Smooth muscle cell (in vitro differentiated cells): ENCODE measurements at regions not wholly inside any gene's neighbourhood (a gene's known extent, or its start where the extent isn't known, plus 50 kb on each side); places are given as distances from the start of the nearest gene placed in this dataset.

Experiments
- DNase-seq: peaks from one replicate; lab custom pipeline; 2025; ENCODE audit not compliant: unreplicated experiment; lab: John Stamatoyannopoulos, UW
- H2AFZ ChIP-seq: fragments of 200-600 bp; sonication (generic); 2 replicates; pipeline ENCODE4 v1.6.0; 2016; ENCODE audit warnings: antibody characterized with exemption, low read depth, mild to moderate bottlenecking
- H3F3A ChIP-seq: fragments of 200-600 bp; sonication (generic); 2 replicates; pipeline ENCODE4 v1.6.0; 2017; ENCODE audit warnings: antibody characterized with exemption, low read depth
- H3K27ac ChIP-seq: fragments of 200-600 bp; sonication (generic); 2 replicates; pipeline ENCODE4 v1.5.1; 2016; ENCODE audit warnings: low read depth, mild to moderate bottlenecking
- H3K27me3 ChIP-seq: fragments of 200-600 bp; sonication (generic); 2 replicates; pipeline ENCODE4 v1.6.1; 2016; ENCODE audit warnings: low read depth, mild to moderate bottlenecking
- H3K36me3 ChIP-seq: fragments of 200-600 bp; sonication (generic); 2 replicates; pipeline ENCODE4 v1.5.1; 2016; ENCODE audit warnings: low read depth
- H3K4me1 ChIP-seq: fragments of 200-600 bp; sonication (generic); 2 replicates; pipeline ENCODE4 v1.5.1; 2016; ENCODE audit warnings: low read depth
- H3K4me2 ChIP-seq: fragments of 200-600 bp; sonication (generic); 2 replicates; pipeline ENCODE4 v1.6.0; 2016; ENCODE audit warnings: mild to moderate bottlenecking
- H3K4me3 ChIP-seq: fragments of 200-600 bp; sonication (generic); 2 replicates; pipeline ENCODE4 v1.5.1; 2016; ENCODE audit warnings: mild to moderate bottlenecking
- H3K79me2 ChIP-seq: fragments of 200-600 bp; sonication (generic); 2 replicates; pipeline ENCODE4 v1.6.0; 2016; ENCODE audit warnings: low read depth, mild to moderate bottlenecking
- H3K9ac ChIP-seq: fragments of 200-600 bp; sonication (generic); 2 replicates; pipeline ENCODE4 v1.6.0; 2016; ENCODE audit warnings: low read depth
- H3K9me3 ChIP-seq: fragments of 200-600 bp; sonication (generic); replicated peaks from 2 replicates; pipeline ENCODE4 v1.5.1; 2016; ENCODE audit warnings: low read depth
- H4K20me1 ChIP-seq: fragments of 200-600 bp; sonication (generic); 2 replicates; pipeline ENCODE4 v1.6.0; 2016; ENCODE audit warnings: low read depth
- CTCF ChIP-seq: fragments of 200-600 bp; sonication (generic); IDR thresholded peaks from 2 replicates; pipeline ENCODE4 v1.5.1; 2017; ENCODE audit warnings: borderline replicate concordance, mild to moderate bottlenecking, antibody characterized with exemption; ENCODE audit not compliant: insufficient read depth, poor library complexity, severe bottlenecking
- WGBS: methylation state at CpG from one replicate; pipeline ENCODE4 v1.1.7; 2016; ENCODE audit warnings: low lambda C conversion rate; 5-methylcytosine and 5-hydroxymethylcytosine counted together

GRCh38 chr10:9707216-9707615 is 1310.5 kb upstream of the CELF2 start:
- H3K36me3 ChIP-seq: peaks cover 3% of the 10 kb centered on the region
- H3F3A ChIP-seq: no peaks in the 10 kb centered on the region
- WGBS: 93% methylated on average over 3 of the region's 3 CpGs
- no peak overlapping the region for H3K4me2 ChIP-seq
- no peak overlapping the region for H2AFZ ChIP-seq
- TF ChIP-seq CTCF: no peak
- H3K9me3 ChIP-seq: peaks cover 9% of the 10 kb centered on the region
- no peaks in the 10 kb centered on the region for H3K27me3 ChIP-seq
- no peaks in the 10 kb centered on the region for H3K4me1 ChIP-seq
- H3K27ac ChIP-seq: no peak overlapping the region
- DNase-seq: no peak
- H3K4me3 ChIP-seq: no peak overlapping the region
- no peak overlapping the region for H3K9ac ChIP-seq
- no peaks in the 10 kb centered on the region for H4K20me1 ChIP-seq
- no peaks in the 10 kb centered on the region for H3K79me2 ChIP-seq

GRCh38 chr10:9709849-9710248 is 1307.8 kb upstream of the CELF2 start:
- Histone ChIP-seq H3K36me3 (peaks cover 3% of the 10 kb centered on the region), H4K20me1 (no peaks in the 10 kb centered on the region), H2AFZ (no peak overlapping the region), H3K79me2 (no peaks in the 10 kb centered on the region), H3K9ac (no peak overlapping the region), H3F3A (no peaks in the 10 kb centered on the region), H3K27me3 (no peaks in the 10 kb centered on the region), H3K4me2 (no peak overlapping the region), H3K27ac (no peak overlapping the region), H3K4me1 (no peaks in the 10 kb centered on the region), H3K4me3 (no peak overlapping the region), H3K9me3 (peaks cover 11% of the 10 kb centered on the region)
- TF ChIP-seq CTCF: no peak
- no peak for DNase-seq
- WGBS: 86% methylated on average over 3 of the region's 3 CpGs

GRCh38 chr10:9712393-9712792 is 1305.3 kb upstream of the CELF2 start:
- H3F3A ChIP-seq: no peaks in the 10 kb centered on the region
- no peaks in the 10 kb centered on the region for H4K20me1 ChIP-seq
- no peaks in the 10 kb centered on the region for H3K4me1 ChIP-seq
- no peak overlapping the region for H2AFZ ChIP-seq
- no peak for TF ChIP-seq CTCF
- H3K9ac ChIP-seq: no peak overlapping the region
- no peak overlapping the region for H3K4me3 ChIP-seq
- no peak for DNase-seq
- peaks cover 3% of the 10 kb centered on the region for H3K36me3 ChIP-seq
- no peaks in the 10 kb centered on the region for H3K79me2 ChIP-seq
- H3K27ac ChIP-seq: no peak overlapping the region
- H3K4me2 ChIP-seq: no peak overlapping the region
- peaks cover 7% of the 10 kb centered on the region for H3K9me3 ChIP-seq
- no peaks in the 10 kb centered on the region for H3K27me3 ChIP-seq

- Histone ChIP-seq H2AFZ (no peak overlapping the region), H3K27ac (no peak overlapping the region), H3K9me3 (no peaks in the 10 kb centered on the region), H3F3A (no peaks in the 10 kb centered on the region), H3K9ac (no peak overlapping the region), H3K4me1 (no peaks in the 10 kb centered on the region), H3K4me2 (no peak overlapping the region), H3K79me2 (no peaks in the 10 kb centered on the region), H3K4me3 (no peak overlapping the region), H4K20me1 (no peaks in the 10 kb centered on the region), H3K36me3 (no peaks in the 10 kb centered on the region), H3K27me3 (no peaks in the 10 kb centered on the region)
- 81% methylated on average over 2 of the region's 2 CpGs for WGBS
- TF ChIP-seq CTCF: no peak
- no peak for DNase-seq
These were observed 1298.4 kb upstream of the CELF2 start for GRCh38 chr10:9719246-9719645.
